ENCODE measurements at regions not wholly inside any gene's neighbourhood (a gene's known extent, or its start where the extent isn't known, plus 50 kb on each side); places are given as distances from the start of the nearest gene placed in this dataset.
"Not testable (repeated sequence)": the region's sequence is repeated elsewhere in the genome, so short reads cannot be mapped to it uniquely, and the experiment has no call there.

DNA sequence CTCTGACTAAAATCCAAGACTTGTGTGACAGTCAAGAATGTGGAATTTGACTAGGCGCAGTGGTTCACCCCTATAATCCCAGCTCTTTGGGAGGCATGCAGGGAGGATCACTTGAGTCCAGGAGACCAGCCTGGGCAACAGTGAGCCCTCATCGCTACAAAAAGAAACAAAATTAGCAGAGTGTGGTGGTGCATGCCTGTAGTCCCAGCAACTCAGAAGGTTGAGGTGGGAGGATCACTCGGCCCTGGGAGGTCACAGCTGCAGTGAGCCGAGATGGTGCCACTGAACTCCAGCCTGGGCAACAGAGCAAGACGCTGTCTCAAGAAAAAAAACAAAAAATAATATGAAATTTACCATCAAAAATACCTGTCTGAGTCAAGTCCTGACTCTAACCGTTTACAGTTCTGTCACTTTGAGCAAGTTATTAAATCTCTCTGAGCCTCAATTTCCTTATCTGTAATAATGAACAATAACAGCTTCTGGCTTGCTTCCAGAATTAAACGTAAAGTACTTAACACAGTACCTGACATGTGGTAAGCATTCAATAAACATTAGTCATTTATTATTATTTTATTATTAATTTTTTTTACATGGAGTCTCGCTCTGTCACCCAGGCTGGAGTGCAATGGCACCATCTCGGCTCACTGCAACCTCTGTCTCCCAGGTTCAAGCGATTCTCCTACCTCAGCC, 204.6 kb upstream of the TSC22D1 start:
- DNase-seq (ENCODE audit: low spot score), result no peak

GRCh38 chr13:44778761-44779484, 202.8 kb upstream of the TSC22D1 start:
- DNase-seq (ENCODE audit: low spot score), result peak; percentile 56

DNA sequence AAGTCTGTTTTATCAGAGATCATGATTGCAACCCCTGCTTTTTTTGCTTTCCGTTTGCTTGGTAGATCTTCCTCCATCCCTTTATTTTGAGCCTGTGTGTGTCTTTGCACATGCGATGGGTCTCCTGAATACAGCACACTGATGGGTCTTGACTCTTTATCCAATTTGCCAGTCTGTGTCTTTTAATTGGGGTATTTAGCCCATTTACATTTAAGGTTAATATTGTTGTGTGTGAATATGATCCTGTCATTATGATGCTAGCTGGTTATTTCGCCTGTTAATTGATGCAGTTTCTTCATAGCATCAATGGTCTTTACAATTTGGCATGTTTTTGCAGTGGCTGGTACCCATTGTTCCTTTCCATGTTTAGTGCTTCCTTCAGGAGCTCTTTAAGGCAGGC, 199.2 kb upstream of the TSC22D1 start:
- DNase-seq (ENCODE audit: low spot score), result not testable (repeated sequence)

- DNase-seq (ENCODE audit: low spot score), result no peak
These were observed 194.8 kb upstream of the TSC22D1 start for GRCh38 chr13:44770951-44771350.

GRCh38 chr13:44769686-44770085, 193.6 kb upstream of the TSC22D1 start:
- no peak for DNase-seq (ENCODE audit: low spot score)

DNA sequence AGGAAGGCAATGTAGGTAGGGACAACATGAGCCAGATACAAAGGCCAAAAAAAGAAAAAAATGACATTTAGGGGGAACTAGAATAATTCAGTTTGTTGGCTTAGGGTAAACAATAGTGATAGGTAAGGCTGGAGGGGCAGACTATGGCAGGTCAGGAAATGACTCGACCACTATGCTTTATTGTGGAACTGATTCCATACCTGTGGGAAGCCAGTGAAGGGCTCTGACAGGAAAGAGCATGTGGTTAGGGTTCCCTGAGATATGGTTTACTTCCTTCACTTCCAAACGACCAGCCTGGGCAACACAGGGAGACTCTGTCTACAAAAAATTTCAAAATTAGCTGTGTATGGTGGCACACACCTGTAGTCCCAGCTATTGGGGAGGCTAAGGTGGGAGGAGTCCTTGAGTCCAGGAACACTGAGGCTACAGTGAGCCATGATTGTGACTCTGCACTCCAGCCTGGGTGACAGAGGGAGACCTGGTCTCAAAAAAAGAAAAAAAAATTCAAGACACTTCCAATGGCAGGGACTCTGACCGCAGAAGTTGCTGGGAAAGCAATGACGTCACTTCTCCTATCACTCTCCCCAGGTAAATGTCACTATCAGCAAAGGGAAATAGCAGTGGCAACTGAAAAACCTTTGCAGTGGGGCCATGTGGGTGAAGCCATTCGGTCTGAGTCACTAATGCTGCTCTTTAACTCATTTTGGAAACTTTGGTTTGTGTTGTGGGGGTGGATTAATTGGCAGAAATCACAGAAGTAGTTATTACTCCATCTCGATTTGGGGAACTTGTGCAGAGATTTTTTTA, 192.8 kb upstream of the TSC22D1 start:
- DNase-seq (ENCODE audit: low spot score), result no peak

- no peak for DNase-seq (ENCODE audit: low spot score)
These were observed 192.1 kb upstream of the TSC22D1 start for GRCh38 chr13:44768239-44768638.

DNA sequence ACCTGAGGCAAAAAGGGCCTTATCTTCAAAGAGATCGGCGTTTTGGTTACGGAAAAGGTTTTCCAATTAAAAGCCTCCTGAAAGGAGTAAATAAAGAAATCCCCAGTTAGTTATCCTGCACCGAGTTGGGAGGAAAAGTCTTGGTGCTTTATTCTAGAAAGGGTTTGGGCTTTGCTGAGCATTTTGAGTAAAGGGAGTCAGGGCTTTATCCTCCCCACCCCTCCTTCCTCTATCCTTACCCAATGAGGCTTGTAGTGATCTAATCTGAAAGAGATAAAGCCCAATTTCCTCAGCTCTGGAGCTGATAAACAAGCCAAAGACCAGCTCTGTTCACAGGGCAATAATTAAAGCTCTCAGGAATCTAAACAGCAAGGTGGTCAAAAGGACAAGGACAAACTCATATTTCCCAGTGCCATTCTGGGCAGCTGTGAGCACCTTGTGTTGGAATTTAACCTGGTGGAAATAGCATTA, 188.9 kb upstream of the TSC22D1 start:
- no peak for DNase-seq (ENCODE audit: low spot score)

- DNase-seq (ENCODE audit: low spot score), result no peak
These were observed 188.2 kb upstream of the TSC22D1 start for GRCh38 chr13:44764302-44764692.

- no peak for DNase-seq (ENCODE audit: low spot score)
These were observed 187.6 kb upstream of the TSC22D1 start for GRCh38 chr13:44763615-44764301.

- DNase-seq (ENCODE audit: low spot score), result no peak
These were observed 186.8 kb upstream of the TSC22D1 start for GRCh38 chr13:44762911-44763310.

GRCh38 chr13:44760434-44760833, 184.3 kb upstream of the TSC22D1 start:
- no peak for DNase-seq (ENCODE audit: low spot score)

- no peak for DNase-seq (ENCODE audit: low spot score)
These were observed 183.5 kb upstream of the TSC22D1 start for GRCh38 chr13:44759384-44760360.

DNA sequence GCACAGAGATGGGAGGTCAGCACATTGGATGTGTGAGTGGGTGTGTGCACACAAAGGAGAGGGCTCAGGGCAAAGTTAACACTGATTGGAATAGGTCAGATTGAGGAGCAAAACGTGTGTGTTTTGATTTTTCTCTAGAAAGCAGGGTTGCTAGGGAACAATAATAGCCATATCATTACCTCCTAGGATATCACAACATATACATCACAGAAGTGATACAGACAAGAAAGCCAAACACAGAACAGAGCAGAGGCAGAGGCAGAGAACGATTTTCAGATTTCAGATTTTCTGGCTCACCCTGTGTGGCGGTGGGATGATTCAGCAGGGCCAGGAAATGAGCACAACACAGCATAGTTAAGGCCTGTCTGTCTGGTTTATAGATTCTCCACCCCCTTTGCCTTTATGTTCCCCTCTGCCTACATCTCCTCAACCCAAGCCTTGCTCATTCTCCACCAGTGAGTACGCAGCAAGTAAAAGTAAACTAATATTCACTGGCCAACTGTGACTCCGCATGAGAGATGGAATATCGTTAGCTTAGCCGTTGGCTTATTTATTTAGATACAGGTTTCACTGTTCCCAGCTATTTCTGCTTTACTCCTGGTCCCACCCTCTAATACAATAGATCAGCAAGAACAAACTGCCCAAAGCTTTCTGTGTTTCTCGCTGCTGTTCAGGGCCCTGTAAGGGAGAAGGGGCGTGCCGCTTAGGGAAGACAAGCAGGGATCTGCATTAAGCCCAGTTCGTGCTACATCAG, 182.7 kb upstream of the TSC22D1 start:
- DNase-seq (ENCODE audit: low spot score), result no peak

DNA sequence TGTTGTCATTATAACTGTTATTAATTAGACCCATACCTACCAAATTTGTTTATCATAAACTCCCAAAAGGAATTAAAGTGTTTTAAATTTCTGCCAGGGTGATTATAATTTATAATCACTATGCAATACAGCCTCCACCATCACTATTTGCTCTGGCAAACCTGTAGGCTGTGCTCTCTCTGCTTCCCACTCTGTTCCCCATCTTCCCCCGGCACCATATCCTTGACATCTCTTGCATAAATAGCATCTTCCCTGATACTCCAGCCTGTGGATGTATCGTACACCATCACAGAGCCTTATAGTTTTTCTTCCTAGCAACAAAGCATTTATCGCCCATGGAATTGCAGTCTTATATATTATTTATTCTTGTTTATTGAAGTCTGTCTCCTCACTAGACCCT, 181.5 kb upstream of the TSC22D1 start:
- DNase-seq (ENCODE audit: low spot score), result no peak

DNA sequence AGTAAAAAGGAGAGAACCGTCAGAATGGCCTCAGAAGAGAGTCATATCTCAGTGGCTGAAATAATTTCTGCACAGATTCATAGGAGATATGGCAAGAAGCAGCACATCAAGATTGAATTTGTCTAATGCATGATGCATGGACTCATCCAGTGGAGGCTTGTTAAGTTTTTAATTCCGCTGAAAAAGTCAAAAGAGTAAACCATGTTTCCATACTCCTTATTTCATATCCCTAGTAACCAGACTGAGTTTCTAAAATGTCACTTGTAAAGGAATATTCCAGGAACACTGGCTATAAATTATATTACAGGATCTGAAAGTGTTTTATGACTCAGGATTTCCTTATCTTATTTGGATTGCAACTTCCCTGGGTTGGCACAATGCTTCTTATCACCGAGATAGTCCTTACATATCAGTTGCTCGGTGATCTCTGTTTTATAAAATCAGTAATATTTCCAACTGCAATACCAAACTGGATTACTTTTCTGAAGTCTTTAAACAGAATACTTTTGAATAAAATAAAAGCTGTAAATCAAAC, 180.2 kb upstream of the TSC22D1 start:
- DNase-seq (ENCODE audit: low spot score), result no peak

- DNase-seq (ENCODE audit: low spot score), result no peak
These were observed 179.7 kb upstream of the TSC22D1 start for GRCh38 chr13:44755872-44756271.

DNA sequence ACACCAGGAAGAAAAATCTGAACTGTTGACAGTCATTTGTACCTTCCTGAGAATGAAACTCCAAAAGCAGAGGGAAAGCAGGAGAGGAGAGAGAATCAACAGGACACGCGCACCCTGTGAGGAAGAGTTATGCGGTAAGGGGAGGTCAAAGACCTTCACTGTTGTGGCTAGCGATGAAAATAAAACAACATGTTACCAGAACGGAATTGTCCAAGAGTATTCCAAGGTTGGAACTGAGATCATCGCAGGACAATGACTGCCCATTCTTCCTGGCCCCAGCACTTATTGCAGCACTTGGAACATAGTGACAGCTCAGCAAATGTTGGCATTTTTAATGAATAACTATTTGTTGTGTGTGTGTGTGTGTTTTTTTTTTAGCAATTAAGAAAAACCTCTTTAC, 176.0 kb upstream of the TSC22D1 start:
- DNase-seq (ENCODE audit: low spot score), result no peak

GRCh38 chr13:44750630-44751029, 174.5 kb upstream of the TSC22D1 start:
- no peak for DNase-seq (ENCODE audit: low spot score)

DNA sequence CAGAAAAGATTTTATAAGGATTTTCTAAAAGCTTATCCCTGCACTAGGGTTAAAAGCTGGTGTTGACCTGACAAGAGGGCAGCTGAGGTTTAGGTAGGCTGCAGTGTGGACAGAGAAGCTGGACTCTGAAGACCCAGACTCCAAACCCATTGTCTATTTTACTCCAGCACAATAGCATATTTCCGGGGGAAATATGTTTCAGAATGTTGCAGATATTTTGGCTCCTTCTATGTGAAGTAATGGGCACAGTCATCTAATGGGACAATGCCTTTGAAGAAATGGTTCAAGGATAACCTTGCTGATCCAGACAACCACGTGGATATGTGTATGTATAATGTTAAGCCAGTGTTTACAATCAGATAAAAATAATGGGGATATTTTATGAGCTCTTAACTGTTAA, 173.8 kb upstream of the TSC22D1 start:
- DNase-seq (ENCODE audit: low spot score), result no peak

Measured in hematopoietic multipotent progenitor cell treated with erythropoietin and hydrocortisone succinate and interleukin-3 and kit ligand, for 17 days (in vitro differentiated cells).